ENCODE measurements at regions not wholly inside any gene's neighbourhood (a gene's known extent, or its start where the extent isn't known, plus 50 kb on each side); places are given as distances from the start of the nearest gene placed in this dataset.

GRCh38 chr18:73487966-73488365 lies 620.2 kb upstream of the NETO1 start:
- H3K27ac ChIP-seq, result no peak overlapping the region
- no peak for DNase-seq (ENCODE audit: low spot score)
- TF ChIP-seq, protein P1, sequence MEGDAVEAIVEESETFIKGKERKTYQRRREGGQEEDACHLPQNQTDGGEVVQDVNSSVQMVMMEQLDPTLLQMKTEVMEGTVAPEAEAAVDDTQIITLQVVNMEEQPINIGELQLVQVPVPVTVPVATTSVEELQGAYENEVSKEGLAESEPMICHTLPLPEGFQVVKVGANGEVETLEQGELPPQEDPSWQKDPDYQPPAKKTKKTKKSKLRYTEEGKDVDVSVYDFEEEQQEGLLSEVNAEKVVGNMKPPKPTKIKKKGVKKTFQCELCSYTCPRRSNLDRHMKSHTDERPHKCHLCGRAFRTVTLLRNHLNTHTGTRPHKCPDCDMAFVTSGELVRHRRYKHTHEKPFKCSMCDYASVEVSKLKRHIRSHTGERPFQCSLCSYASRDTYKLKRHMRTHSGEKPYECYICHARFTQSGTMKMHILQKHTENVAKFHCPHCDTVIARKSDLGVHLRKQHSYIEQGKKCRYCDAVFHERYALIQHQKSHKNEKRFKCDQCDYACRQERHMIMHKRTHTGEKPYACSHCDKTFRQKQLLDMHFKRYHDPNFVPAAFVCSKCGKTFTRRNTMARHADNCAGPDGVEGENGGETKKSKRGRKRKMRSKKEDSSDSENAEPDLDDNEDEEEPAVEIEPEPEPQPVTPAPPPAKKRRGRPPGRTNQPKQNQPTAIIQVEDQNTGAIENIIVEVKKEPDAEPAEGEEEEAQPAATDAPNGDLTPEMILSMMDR (IDR thresholded peaks at IDR 0.05), result no peak
- no peak overlapping the region for H3K4me3 ChIP-seq

GRCh38 chr18:73485166-73485565 lies 617.4 kb upstream of the NETO1 start:
- TF ChIP-seq, protein P1 (IDR thresholded peaks at IDR 0.05), result no peak
- no peak overlapping the region for H3K4me3 ChIP-seq
- DNase-seq (ENCODE audit: low spot score), result no peak
- no peak overlapping the region for H3K27ac ChIP-seq

DNA sequence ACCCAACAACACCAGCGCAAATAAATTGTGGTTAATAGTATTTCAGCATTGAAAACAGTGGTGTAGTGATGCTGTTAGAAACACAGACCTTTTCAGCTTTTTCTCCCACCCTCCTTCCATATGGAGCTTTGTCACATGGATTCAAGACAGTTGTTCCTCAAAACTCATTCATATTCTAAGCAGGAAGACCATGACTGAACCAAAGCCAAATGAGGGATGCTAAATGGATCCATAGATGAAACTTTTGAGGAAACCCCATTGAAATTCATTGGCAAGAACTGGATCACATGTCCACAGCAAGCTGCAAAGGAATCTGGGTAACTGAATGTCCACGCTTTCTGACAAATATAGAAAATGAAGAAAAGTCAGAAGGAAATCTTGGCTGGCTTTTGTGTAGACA lies 615.1 kb upstream of the NETO1 start:
- DNase-seq (ENCODE audit: low spot score), result no peak
- Histone ChIP-seq H3K27ac (no peak overlapping the region), H3K4me3 (no peak overlapping the region)
- TF ChIP-seq, protein P1 (IDR thresholded peaks at IDR 0.05), result no peak

DNA sequence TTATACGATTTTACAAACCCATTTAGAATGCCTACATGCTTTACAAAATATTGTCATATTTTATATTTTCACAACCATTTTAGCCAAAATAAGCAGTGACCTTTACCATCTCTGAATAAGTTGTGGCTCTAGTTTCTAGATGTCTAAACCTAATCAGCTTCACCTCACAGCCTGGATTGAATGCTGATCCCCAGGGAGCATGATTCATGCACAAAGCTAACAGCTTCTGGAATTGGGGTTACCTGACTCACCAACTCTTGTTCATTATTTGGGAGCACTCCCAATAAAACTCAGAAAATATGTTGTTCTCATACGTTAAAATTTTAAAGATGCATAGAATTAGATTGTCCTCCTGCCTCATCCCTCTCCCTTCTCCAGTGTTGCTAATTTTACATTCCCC lies 611.7 kb upstream of the NETO1 start:
- no peak overlapping the region for H3K27ac ChIP-seq
- DNase-seq (ENCODE audit: low spot score), result no peak
- no peak overlapping the region for H3K4me3 ChIP-seq
- TF ChIP-seq, protein P1 (IDR thresholded peaks at IDR 0.05), result no peak

DNA sequence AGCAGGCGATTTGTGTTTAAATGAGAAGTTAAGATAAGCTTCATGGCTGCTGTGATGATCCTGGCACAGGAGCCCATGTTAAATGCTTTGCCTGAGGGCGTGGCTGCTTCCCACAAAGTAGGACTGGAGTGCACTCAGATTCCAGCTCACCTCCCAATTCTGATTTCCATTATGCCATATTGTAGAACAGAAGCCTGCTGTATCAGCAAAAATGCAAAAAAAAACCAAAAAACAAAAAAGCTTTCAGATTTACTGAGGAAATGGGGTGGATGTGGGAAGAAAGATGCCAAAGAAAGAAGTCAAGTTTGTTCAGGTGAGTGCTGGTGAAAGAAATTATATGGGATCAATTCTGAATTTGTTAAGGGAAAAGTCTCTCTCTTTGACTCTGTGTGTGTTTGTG lies 610.4 kb upstream of the NETO1 start:
- TF ChIP-seq, protein P1 (IDR thresholded peaks at IDR 0.05), result no peak
- H3K27ac ChIP-seq, result no peak overlapping the region
- no peak for DNase-seq (ENCODE audit: low spot score)
- no peak overlapping the region for H3K4me3 ChIP-seq

DNA sequence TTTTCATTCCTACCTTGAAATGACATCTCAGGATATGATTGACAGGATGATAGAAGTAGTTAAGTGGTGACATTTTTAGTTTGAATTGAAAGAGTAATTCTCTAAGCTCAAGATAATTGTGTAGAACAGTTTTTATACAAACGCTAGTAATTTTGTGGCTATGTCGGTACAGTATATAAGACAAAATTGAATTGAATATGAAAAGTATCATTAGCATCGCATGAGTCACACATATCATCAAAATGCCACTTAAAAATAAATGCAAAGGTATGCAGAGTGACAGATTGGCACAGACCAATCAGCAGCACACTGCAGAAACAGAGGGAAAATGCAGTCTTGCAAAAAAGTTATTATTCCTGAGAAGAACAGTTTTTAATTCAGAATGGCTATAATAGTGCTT lies 608.2 kb upstream of the NETO1 start:
- DNase-seq (ENCODE audit: low spot score), result no peak
- Histone ChIP-seq H3K27ac (no peak overlapping the region), H3K4me3 (no peak overlapping the region)
- TF ChIP-seq, protein P1 (IDR thresholded peaks at IDR 0.05), result no peak

GRCh38 chr18:73462092-73462491 lies 594.3 kb upstream of the NETO1 start:
- TF ChIP-seq, protein P1 (IDR thresholded peaks at IDR 0.05), result no peak
- Histone ChIP-seq H3K4me3 (no peak overlapping the region), H3K27ac (no peak overlapping the region)
- DNase-seq (ENCODE audit: low spot score), result no peak

Data from coronary artery (tissue), 2 donors.